H1 (cell line): ENCODE measurements at regions not wholly inside any gene's neighbourhood (a gene's known extent, or its start where the extent isn't known, plus 50 kb on each side); places are given as distances from the start of the nearest gene placed in this dataset.

ENCODE experiments used
- CHD1 ChIP-seq: IDR thresholded peaks from 2 replicates; pipeline ENCODE4 v1.6.1; 2012; ENCODE audit warnings: low read depth, low read length, improper control_type of control experiment
- SP1 ChIP-seq: IDR thresholded peaks from 2 replicates; pipeline ENCODE4 v1.6.1; 2011; ENCODE audit warnings: low read depth, low read length
- TF ChIP-seq, protein P1 (sequence below): IDR thresholded peaks from 2 replicates; pipeline ENCODE4 v1.6.1; 2011; ENCODE audit warnings: low read depth, mild to moderate bottlenecking, low read length; ENCODE audit not compliant: insufficient read depth

GRCh38 chr10:6980353-6980752 is 400.3 kb upstream of the PRKCQ start (continued):
- TF ChIP-seq CHD1 (no peak), SP1 (no peak)
- TF ChIP-seq, protein P1, sequence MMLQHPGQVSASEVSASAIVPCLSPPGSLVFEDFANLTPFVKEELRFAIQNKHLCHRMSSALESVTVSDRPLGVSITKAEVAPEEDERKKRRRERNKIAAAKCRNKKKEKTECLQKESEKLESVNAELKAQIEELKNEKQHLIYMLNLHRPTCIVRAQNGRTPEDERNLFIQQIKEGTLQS: no peak
